ENCODE measurements at regions not wholly inside any gene's neighbourhood (a gene's known extent, or its start where the extent isn't known, plus 50 kb on each side); places are given as distances from the start of the nearest gene placed in this dataset.
"Not testable (repeated sequence)": the region's sequence is repeated elsewhere in the genome, so short reads cannot be mapped to it uniquely, and the experiment has no call there.

DNA sequence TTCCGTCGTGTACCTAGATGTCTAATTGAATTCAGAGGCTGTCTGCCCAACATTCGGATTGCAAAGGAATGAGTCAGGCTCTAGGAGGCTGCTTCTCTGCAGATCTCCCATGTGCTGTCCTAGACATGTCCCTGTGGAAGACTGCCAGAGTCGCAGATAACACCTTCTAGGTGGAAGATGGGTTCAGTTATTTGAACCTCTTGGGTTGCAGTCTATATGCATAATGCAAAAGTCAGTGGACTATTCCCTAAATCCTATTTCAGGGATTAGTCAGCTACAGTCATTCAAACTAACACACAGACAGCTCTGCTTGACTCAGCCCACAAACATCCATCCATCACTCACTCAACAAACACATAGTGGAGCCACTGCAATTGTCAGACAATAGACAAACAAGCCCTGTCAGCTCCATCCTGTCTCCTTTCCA, 300.0 kb upstream of the CTNNB1 start:
- Histone ChIP-seq H3K4me3 (no peak overlapping the region), H3K9me3 (ENCODE audit: control insufficient read depth in 4 of 4, insufficient read depth in 3 of 4, low read length in 3 of 4) (no peaks in the 10 kb centered on the region)
- WGBS, 2 donors: 81 to 82% methylated on average over 4 of the region's 4 CpGs

DNA sequence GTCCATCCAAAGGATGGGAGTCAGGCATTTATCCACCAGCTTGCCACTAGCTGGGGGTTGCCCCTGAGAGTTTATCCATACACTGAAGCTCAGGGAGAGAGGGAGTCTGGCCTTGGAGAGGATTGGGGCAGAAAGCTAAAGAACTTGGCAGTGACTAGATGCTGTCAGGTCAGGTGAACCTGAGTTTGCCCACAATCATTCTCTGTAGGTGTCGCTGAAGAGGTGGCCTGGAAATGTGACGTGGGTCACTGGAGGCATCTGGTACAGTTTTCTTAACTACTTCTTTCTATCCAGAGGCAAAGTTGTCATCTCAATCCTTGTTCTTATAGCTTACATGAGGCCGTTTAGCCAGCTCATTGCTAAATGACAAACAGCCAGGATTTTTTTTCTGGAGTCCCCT, 298.0 kb upstream of the CTNNB1 start:
- H3K27me3 ChIP-seq (ENCODE audit: control insufficient read depth in 3 of 3, insufficient read depth in 3 of 3, low read length in 2 of 3): no peaks in the 10 kb centered on the region
- no peaks in the 10 kb centered on the region for H3K36me3 ChIP-seq (ENCODE audit: control insufficient read depth in 4 of 4, insufficient read depth in 4 of 4, low read length in 4 of 4)
- no peaks in the 10 kb centered on the region for H3K4me1 ChIP-seq (ENCODE audit: control insufficient read depth in 5 of 5, insufficient read depth in 5 of 5, low read length in 5 of 5)
- DNase-seq: no peak
- no peak for ATAC-seq (ENCODE audit: insufficient read depth, low FRiP score)
- no peak overlapping the region for H3K4me3 ChIP-seq
- TF ChIP-seq, protein P1, sequence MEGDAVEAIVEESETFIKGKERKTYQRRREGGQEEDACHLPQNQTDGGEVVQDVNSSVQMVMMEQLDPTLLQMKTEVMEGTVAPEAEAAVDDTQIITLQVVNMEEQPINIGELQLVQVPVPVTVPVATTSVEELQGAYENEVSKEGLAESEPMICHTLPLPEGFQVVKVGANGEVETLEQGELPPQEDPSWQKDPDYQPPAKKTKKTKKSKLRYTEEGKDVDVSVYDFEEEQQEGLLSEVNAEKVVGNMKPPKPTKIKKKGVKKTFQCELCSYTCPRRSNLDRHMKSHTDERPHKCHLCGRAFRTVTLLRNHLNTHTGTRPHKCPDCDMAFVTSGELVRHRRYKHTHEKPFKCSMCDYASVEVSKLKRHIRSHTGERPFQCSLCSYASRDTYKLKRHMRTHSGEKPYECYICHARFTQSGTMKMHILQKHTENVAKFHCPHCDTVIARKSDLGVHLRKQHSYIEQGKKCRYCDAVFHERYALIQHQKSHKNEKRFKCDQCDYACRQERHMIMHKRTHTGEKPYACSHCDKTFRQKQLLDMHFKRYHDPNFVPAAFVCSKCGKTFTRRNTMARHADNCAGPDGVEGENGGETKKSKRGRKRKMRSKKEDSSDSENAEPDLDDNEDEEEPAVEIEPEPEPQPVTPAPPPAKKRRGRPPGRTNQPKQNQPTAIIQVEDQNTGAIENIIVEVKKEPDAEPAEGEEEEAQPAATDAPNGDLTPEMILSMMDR (IDR thresholded peaks at IDR 0.05; ENCODE audit: control extremely low read depth, extremely low read depth): no peak
- H3K9me3 ChIP-seq (ENCODE audit: control insufficient read depth in 4 of 4, insufficient read depth in 3 of 4, low read length in 3 of 4): no peaks in the 10 kb centered on the region
- 67 to 75% methylated on average over 3 of the region's 3 CpGs for WGBS, 2 donors
- H3K27ac ChIP-seq (ENCODE audit: low read depth in 1 of 2, low read length in 1 of 2): no peak overlapping the region
- no peak overlapping the region for H3K9ac ChIP-seq (ENCODE audit: insufficient read depth in 1 of 2, low read length in 2 of 2)

More for the DNA sequence above, 300.0 kb upstream of the CTNNB1 start:
- Histone ChIP-seq H3K27ac (ENCODE audit: low read depth in 1 of 2, low read length in 1 of 2) (no peak overlapping the region), H3K9ac (ENCODE audit: insufficient read depth in 1 of 2, low read length in 2 of 2) (no peak overlapping the region), H3K36me3 (ENCODE audit: control insufficient read depth in 4 of 4, insufficient read depth in 4 of 4, low read length in 4 of 4) (no peaks in the 10 kb centered on the region), H3K4me1 (ENCODE audit: control insufficient read depth in 5 of 5, insufficient read depth in 5 of 5, low read length in 5 of 5) (no peaks in the 10 kb centered on the region), H3K27me3 (ENCODE audit: control insufficient read depth in 3 of 3, insufficient read depth in 3 of 3, low read length in 2 of 3) (no peaks in the 10 kb centered on the region)
- DNase-seq (no peak), ATAC-seq (ENCODE audit: insufficient read depth, low FRiP score) (no peak)
- TF ChIP-seq, protein P1 (IDR thresholded peaks at IDR 0.05; ENCODE audit: control extremely low read depth, extremely low read depth): no peak

GRCh38 chr3:40901796-40902195, 297.5 kb upstream of the CTNNB1 start:
- H3K27me3 ChIP-seq (ENCODE audit: control insufficient read depth in 3 of 3, insufficient read depth in 3 of 3, low read length in 2 of 3): no peaks in the 10 kb centered on the region
- no peaks in the 10 kb centered on the region for H3K36me3 ChIP-seq (ENCODE audit: control insufficient read depth in 4 of 4, insufficient read depth in 4 of 4, low read length in 4 of 4)
- DNase-seq (no peak), ATAC-seq (ENCODE audit: insufficient read depth, low FRiP score) (no peak)
- H3K9ac ChIP-seq (ENCODE audit: insufficient read depth in 1 of 2, low read length in 2 of 2): no peak overlapping the region
- TF ChIP-seq, protein P1 (IDR thresholded peaks at IDR 0.05; ENCODE audit: control extremely low read depth, extremely low read depth): no peak
- H3K27ac ChIP-seq (ENCODE audit: low read depth in 1 of 2, low read length in 1 of 2): no peak overlapping the region
- H3K4me3 ChIP-seq: no peak overlapping the region
- no peaks in the 10 kb centered on the region for H3K9me3 ChIP-seq (ENCODE audit: control insufficient read depth in 4 of 4, insufficient read depth in 3 of 4, low read length in 3 of 4)
- no peaks in the 10 kb centered on the region for H3K4me1 ChIP-seq (ENCODE audit: control insufficient read depth in 5 of 5, insufficient read depth in 5 of 5, low read length in 5 of 5)

- H3K4me1 ChIP-seq (ENCODE audit: control insufficient read depth in 5 of 5, insufficient read depth in 5 of 5, low read length in 5 of 5); DNase-seq; H3K27me3 ChIP-seq (ENCODE audit: control insufficient read depth in 3 of 3, insufficient read depth in 3 of 3, low read length in 2 of 3); H3K9ac ChIP-seq (ENCODE audit: insufficient read depth in 1 of 2, low read length in 2 of 2); H3K9me3 ChIP-seq (ENCODE audit: control insufficient read depth in 4 of 4, insufficient read depth in 3 of 4, low read length in 3 of 4); H3K27ac ChIP-seq (ENCODE audit: low read depth in 1 of 2, low read length in 1 of 2); ATAC-seq (ENCODE audit: insufficient read depth, low FRiP score); H3K36me3 ChIP-seq (ENCODE audit: control insufficient read depth in 4 of 4, insufficient read depth in 4 of 4, low read length in 4 of 4); H3K4me3 ChIP-seq: not testable (repeated sequence)
- 81 to 82% methylated on average over 18 to 26 of the region's 26 CpGs for WGBS, 2 donors
Observed at GRCh38 chr3:40907907-40908465, 291.3 kb upstream of the CTNNB1 start.

All from lung (tissue), 11 donors.